ENCODE measurements at regions not wholly inside any gene's neighbourhood (a gene's known extent, or its start where the extent isn't known, plus 50 kb on each side); places are given as distances from the start of the nearest gene placed in this dataset.

- H3K4me1 ChIP-seq (ENCODE audit: control insufficient read depth, low read depth, low read length), result no peaks in the 10 kb centered on the region
- H3K36me3 ChIP-seq (ENCODE audit: control insufficient read depth, low read depth, low read length), result no peaks in the 10 kb centered on the region
- H3K27me3 ChIP-seq (ENCODE audit: control insufficient read depth, insufficient read depth, low read length), result no peaks in the 10 kb centered on the region
- H3K27ac ChIP-seq (ENCODE audit: low read length), result no peak overlapping the region
- no peak overlapping the region for H3K4me3 ChIP-seq (ENCODE audit: low read length)
- peaks cover 77% of the 10 kb centered on the region for H3K9me3 ChIP-seq (ENCODE audit: control insufficient read depth, low read depth, low read length)
- H3K9ac ChIP-seq (ENCODE audit: low read length), result no peak overlapping the region
Measured at GRCh38 chrX:146451136-146451535, 358.4 kb upstream of the CXorf51B start.

- no peaks in the 10 kb centered on the region for H3K27me3 ChIP-seq (ENCODE audit: control insufficient read depth, insufficient read depth, low read length)
- H3K4me3 ChIP-seq (ENCODE audit: low read length), result no peak overlapping the region
- H3K9me3 ChIP-seq (ENCODE audit: control insufficient read depth, low read depth, low read length), result peaks cover 77% of the 10 kb centered on the region
Measured at GRCh38 chrX:146454363-146454762, 355.2 kb upstream of the CXorf51B start.

GRCh38 chrX:146456058-146456457 lies 353.5 kb upstream of the CXorf51B start:
- H3K9ac ChIP-seq (ENCODE audit: low read length), result no peak overlapping the region
- H3K27me3 ChIP-seq (ENCODE audit: control insufficient read depth, insufficient read depth, low read length), result no peaks in the 10 kb centered on the region
- H3K4me3 ChIP-seq (ENCODE audit: low read length), result no peak overlapping the region
- peaks cover 69% of the 10 kb centered on the region for H3K9me3 ChIP-seq (ENCODE audit: control insufficient read depth, low read depth, low read length)
- no peaks in the 10 kb centered on the region for H3K4me1 ChIP-seq (ENCODE audit: control insufficient read depth, low read depth, low read length)
- no peak overlapping the region for H3K27ac ChIP-seq (ENCODE audit: low read length)
- no peaks in the 10 kb centered on the region for H3K36me3 ChIP-seq (ENCODE audit: control insufficient read depth, low read depth, low read length)

More at GRCh38 chrX:146454363-146454762, 355.2 kb upstream of the CXorf51B start:
- no peaks in the 10 kb centered on the region for H3K4me1 ChIP-seq (ENCODE audit: control insufficient read depth, low read depth, low read length)
- H3K27ac ChIP-seq (ENCODE audit: low read length), result no peak overlapping the region
- H3K36me3 ChIP-seq (ENCODE audit: control insufficient read depth, low read depth, low read length), result no peaks in the 10 kb centered on the region
- no peak overlapping the region for H3K9ac ChIP-seq (ENCODE audit: low read length)

- H3K4me1 ChIP-seq (ENCODE audit: control insufficient read depth, low read depth, low read length), result no peaks in the 10 kb centered on the region
- no peaks in the 10 kb centered on the region for H3K27me3 ChIP-seq (ENCODE audit: control insufficient read depth, insufficient read depth, low read length)
- H3K9me3 ChIP-seq (ENCODE audit: control insufficient read depth, low read depth, low read length), result peaks cover 69% of the 10 kb centered on the region
Measured at GRCh38 chrX:146477341-146477740, 332.2 kb upstream of the CXorf51B start.

GRCh38 chrX:146481735-146482134 lies 327.8 kb upstream of the CXorf51B start:
- no peak overlapping the region for H3K27ac ChIP-seq (ENCODE audit: low read length)

More at GRCh38 chrX:146477341-146477740, 332.2 kb upstream of the CXorf51B start:
- H3K4me3 ChIP-seq (ENCODE audit: low read length), result no peak overlapping the region
- H3K27ac ChIP-seq (ENCODE audit: low read length), result no peak overlapping the region
- H3K9ac ChIP-seq (ENCODE audit: low read length), result no peak overlapping the region
- H3K36me3 ChIP-seq (ENCODE audit: control insufficient read depth, low read depth, low read length), result no peaks in the 10 kb centered on the region

More at GRCh38 chrX:146481735-146482134, 327.8 kb upstream of the CXorf51B start:
- H3K27me3 ChIP-seq (ENCODE audit: control insufficient read depth, insufficient read depth, low read length), result no peaks in the 10 kb centered on the region
- no peak overlapping the region for H3K4me3 ChIP-seq (ENCODE audit: low read length)
- H3K36me3 ChIP-seq (ENCODE audit: control insufficient read depth, low read depth, low read length), result no peaks in the 10 kb centered on the region
- H3K4me1 ChIP-seq (ENCODE audit: control insufficient read depth, low read depth, low read length), result no peaks in the 10 kb centered on the region
- no peak overlapping the region for H3K9ac ChIP-seq (ENCODE audit: low read length)
- peaks cover 69% of the 10 kb centered on the region for H3K9me3 ChIP-seq (ENCODE audit: control insufficient read depth, low read depth, low read length)
